Keratinocyte (primary cell): ENCODE measurements at regions not wholly inside any gene's neighbourhood (a gene's known extent, or its start where the extent isn't known, plus 50 kb on each side); places are given as distances from the start of the nearest gene placed in this dataset.

ENCODE experiments used
- EZH2 ChIP-seq: IDR thresholded peaks from one replicate; pipeline ENCODE4 v1.6.1; 2012; ENCODE audit warnings: inconsistent platforms, mild to moderate bottlenecking, low read length, moderate library complexity
- TF ChIP-seq, protein P1 (sequence below), 3 experiments: IDR thresholded peaks in 1 of 3; conservative IDR thresholded peaks in 1 of 3; optimal IDR thresholded peaks in 1 of 3; 2 replicates in 2 of 3; 3 replicates in 1 of 3; pipeline versions ENCODE3 to v1.5.1; 2011; ENCODE audit warnings: low read length in 3 of 3, mild to moderate bottlenecking in 3 of 3, moderate library complexity in 2 of 3, control low read depth in 1 of 3, inconsistent platforms in 1 of 3; ENCODE audit not compliant: insufficient read depth in 2 of 3; ENCODE audit errors: extremely low read depth in 1 of 3

DNA sequence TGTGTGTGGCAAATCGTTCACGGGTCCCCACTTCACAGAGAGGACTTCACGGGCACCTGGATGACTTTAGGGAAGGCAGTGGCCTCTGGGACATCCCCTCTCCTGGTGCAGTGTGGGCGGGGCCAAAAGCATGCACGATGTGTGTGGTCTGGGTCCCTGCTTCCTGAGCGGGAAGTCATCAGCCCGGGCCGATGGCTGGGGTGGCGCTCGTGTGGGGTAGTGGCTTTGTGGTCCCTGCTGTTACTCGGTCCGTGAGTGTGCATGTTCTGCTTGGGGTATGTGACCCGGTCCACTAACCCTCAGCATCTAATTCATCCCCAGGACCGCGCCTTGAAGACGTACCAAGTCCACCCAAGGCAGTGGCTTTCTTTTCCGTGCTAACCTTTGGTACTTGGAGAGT is 142.5 kb upstream of the RTL1 start:
- TF ChIP-seq, protein P1, sequence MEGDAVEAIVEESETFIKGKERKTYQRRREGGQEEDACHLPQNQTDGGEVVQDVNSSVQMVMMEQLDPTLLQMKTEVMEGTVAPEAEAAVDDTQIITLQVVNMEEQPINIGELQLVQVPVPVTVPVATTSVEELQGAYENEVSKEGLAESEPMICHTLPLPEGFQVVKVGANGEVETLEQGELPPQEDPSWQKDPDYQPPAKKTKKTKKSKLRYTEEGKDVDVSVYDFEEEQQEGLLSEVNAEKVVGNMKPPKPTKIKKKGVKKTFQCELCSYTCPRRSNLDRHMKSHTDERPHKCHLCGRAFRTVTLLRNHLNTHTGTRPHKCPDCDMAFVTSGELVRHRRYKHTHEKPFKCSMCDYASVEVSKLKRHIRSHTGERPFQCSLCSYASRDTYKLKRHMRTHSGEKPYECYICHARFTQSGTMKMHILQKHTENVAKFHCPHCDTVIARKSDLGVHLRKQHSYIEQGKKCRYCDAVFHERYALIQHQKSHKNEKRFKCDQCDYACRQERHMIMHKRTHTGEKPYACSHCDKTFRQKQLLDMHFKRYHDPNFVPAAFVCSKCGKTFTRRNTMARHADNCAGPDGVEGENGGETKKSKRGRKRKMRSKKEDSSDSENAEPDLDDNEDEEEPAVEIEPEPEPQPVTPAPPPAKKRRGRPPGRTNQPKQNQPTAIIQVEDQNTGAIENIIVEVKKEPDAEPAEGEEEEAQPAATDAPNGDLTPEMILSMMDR (optimal IDR thresholded peaks at IDR 0.05 in 1 of 3, IDR thresholded peaks at IDR 0.05 in 1 of 3, conservative IDR thresholded peaks at IDR 0.05 in 1 of 3; ENCODE audit: extremely low read depth in 1 of 3, insufficient read depth in 2 of 3, low read length in 3 of 3), result no peak
- TF ChIP-seq EZH2, result no peak
